ENCODE measurements at regions not wholly inside any gene's neighbourhood (a gene's known extent, or its start where the extent isn't known, plus 50 kb on each side); places are given as distances from the start of the nearest gene placed in this dataset.

DNA sequence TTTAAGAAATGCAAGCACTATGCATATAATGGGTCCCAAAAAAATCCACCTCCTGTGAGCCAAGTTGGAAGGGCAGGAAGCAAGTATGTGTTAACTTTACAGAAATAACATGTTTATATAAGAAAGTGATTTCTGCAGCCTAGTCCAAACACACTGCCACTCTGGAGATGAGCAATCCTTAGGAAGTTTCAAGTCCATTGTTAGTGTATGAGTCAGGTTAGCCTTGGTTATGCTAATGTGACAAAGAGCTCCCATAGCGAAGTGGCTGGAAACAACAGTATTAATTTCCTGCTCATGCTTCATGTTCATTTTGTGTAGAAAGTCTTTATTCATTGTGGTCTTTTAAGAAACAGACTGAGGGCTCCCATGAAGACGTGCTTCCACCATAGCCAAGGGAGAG, 121.4 kb downstream of the TBXT start:
- no peak for DNase-seq

DNA sequence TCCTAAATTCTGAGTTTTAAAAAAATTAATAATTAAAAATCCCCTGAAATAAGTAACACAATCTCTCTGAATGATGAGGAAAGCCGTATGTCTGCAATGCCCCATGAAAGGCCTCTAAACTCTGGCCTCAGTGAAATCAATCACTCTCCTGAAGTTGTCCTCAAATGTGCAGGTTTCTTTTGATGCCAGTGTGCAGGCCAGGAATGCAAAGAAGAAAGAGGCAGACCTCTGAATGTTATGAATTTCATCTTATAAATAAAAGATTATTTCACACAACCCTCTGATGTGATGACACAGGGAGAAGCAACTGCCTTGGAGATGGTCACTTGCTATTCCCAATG, 121.8 kb downstream of the TBXT start:
- no peak for DNase-seq

DNA sequence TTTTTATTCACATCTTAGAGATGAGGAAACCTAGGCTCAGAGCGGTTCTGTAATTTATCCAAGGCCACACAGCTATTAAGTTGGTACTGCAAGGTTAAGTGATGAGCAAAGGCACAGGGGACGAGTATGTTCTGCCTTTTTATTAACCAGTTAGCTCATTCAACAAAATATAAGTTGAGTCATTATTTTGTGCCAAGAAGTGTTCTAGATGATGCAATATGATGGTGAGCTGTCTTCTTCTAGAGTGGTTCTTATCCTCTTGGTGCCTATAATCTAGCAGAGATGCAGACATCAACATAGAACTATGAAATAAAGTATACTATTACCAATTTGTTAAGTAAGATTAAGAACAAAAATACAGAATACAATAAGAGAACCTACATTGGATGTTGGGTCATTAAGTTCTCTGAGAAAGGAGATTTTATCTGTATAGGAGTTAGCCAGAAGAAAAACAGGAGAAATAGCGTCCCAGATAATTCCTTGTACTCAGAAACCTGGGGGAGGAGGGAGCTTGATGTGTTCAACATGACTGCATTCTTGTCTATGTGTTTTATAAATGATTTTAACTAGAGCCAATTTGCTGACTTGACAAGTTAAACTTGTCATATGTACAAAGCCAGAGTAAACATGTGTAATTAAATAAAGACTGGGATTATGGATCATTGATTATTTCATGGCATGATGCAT, 122.3 kb downstream of the TBXT start:
- DNase-seq = no peak

DNA sequence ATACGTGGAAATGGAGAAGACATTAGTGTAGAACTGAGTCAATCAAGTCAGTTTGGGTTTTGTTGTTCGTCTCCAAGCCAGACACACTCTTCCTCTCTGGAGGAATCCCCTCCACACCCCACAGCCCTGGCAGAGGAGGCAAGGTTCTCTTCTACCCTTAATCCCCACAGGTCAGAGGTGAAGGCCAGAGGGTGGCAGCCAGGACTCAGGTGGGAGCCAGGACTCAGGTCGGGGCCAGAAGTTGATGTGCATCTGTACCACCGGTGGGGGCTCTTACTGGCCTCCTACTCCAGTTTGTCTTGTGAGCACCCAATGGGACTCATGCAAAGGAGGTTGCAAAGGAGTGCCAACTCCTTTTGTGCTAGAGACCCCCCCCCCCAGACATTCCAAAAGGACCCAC, 126.4 kb downstream of the TBXT start:
- no peak for DNase-seq

DNA sequence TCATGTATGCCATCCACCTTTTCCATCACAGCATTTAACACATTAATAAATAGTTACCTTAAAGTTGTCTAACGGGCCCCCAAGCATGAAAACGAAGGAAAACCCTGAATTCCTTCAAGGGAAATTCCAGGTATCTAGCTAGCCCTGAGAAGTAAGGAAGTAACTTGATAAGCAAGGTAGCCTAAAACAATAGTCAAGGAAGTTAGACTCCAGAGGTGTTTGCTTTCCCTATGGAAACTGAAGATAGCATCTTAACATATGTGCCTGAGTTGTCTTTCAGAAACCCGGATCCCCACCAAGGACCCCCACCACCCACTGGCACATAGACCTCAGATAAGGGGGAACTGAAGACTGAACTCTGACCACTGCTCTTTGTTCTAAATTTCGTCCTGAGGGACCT, 127.4 kb downstream of the TBXT start:
- DNase-seq = no peak

DNA sequence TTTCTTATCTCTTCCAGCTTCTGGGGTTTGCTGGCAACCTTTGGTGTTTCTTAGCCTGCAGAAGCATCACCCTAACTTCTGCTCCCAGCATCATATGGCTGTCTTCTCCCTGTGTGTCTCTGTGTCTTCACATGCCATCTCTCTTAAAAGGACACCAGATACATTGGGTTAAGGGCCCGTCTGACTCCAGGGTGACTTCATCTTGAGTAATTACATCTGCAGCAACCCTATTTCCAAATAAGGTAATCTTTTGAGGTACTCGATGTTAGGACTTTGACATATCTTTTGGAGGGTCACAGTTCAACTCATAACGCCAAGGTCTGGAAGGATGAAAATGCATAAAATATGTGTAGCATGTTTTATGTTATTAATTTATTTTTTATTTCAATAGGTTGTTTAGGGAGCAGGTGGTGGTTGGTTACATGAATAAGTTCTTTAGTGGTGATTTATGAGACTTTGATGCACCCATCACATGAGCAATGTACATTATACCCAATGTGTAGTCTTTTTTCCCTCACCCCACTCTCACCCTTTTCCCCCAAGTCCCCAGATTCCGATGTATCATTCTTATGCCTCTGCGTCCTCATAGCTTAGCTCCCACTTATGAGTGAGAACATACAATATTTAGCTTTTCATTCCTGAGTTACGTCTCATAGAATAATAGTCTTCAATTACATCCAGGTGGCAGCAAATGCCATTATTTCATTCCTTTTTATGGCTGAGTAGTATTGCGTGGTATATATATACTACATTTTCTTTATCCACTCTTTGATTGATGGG, 131.1 kb downstream of the TBXT start:
- no peak for DNase-seq

DNA sequence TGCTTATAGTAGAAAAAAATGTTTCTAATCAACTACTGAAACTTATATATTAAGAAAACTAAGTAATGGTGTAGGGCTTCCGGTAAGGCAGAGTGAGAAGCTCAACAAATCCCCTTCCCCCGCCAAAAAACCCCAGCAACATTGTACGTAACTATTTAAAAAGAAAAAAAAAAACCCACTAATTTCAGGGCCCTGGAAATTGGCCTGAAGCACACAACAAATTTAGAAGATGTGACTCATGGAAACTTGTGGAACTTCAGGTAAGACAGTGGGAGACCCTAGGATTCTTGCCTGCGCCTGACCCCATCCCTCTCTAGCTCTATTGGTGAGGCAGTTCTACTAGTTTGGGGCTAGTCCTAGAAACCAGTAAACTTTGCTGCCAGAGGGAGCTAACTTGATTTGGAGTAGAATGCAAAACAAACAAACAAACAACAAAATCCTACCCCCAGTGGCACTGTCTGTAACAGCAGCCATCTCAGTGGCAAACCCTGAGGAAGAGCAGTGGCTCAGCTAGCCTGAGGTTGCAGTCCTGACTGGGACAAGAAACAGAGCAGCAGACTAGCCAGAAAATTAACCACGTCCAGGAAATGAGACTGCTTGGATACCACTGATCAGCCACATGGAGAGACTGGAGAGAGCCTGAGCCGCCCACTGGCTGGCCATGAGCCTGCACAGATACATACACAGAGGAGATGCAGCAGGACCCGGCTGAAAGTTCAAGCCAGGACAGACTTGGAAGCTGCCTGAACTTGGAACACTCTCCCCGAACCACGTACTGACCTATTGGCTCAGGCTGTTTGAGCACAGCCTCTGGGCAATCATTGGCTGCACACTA, 135.1 kb downstream of the TBXT start:
- DNase-seq = peak; percentile 10

DNA sequence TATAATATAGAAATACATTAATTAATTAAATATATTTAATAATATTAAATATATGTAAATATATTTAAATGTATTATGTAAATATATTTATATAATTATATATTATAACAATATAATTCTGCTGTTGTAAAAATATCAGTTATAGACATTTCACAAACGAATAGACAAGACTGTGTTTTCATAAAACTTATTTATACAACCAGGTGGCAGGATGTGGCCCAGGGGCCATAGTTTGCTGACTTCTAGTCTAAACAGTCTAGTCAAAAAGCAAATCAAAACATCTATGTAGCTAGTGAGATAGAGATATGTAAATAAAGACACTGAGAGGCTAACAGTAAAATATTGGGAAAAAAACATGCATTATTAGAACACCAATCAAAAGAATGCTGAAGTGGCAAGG, 136.4 kb downstream of the TBXT start:
- no peak for DNase-seq

DNA sequence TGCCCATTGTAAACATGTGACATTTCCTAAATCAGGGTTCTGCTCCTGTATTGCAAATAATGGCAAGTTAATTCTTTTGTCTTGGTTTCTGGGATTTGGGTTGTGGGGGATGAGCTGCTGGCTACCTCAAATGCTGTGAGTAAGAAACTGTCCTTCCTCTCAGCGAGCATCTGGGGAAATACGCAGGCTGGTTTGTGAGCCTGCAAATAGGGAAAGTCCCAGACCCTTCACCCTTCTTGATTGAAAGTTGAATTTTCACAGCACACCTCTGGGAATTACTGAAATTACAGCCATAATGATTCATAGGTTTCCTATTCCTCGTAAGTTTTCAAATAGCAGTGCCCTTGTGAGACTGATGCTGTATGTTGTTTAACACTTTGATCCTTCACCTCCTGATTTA, 138.1 kb downstream of the TBXT start:
- DNase-seq = no peak

DNA sequence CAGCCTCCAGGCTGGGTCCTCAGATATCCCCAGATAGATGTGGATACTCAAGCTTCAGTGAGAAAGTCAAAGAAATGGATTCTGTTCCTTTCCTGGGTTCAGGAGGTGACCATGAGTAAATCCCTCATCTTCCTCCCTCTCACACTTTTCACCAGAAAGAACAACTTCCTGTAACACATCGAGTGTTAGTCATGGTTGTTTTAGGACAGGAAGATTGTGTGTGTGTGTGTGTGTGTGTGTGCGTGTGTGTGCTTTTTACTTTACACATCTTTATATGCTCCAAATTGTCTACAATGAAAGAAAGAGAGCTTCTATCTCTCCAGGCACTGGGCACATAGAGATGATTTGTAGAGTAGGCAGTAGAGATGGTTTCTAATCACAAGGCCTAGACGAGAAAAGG, 139.9 kb downstream of the TBXT start:
- DNase-seq = no peak

DNA sequence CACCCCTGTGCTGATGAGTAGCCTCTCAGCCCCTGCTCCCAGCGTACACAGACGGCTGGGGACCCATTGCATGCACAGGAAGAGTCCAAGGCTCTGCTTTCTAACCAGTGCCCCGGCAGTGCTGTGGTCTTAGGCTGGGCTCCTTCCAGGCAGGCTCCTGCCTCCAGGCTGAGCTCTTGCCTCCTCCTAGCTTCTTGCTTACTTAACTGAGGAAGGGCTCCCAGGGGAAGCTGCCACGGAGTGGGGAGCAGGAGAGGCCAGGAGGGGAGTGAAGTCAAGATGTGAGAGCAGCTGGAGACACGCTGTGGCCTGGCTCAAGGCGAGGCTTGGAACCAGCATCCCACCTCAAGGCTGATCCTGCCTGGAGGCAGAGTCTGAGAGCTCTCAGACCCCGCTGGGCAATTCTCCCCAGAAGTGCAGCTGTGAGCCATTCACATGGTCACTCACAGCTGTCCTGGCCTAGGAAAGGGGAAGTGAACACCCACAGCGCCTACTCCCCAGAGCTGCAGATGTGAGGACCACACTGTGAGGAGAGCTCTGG, 141.0 kb downstream of the TBXT start:
- peak; percentile 21 for DNase-seq

DNA sequence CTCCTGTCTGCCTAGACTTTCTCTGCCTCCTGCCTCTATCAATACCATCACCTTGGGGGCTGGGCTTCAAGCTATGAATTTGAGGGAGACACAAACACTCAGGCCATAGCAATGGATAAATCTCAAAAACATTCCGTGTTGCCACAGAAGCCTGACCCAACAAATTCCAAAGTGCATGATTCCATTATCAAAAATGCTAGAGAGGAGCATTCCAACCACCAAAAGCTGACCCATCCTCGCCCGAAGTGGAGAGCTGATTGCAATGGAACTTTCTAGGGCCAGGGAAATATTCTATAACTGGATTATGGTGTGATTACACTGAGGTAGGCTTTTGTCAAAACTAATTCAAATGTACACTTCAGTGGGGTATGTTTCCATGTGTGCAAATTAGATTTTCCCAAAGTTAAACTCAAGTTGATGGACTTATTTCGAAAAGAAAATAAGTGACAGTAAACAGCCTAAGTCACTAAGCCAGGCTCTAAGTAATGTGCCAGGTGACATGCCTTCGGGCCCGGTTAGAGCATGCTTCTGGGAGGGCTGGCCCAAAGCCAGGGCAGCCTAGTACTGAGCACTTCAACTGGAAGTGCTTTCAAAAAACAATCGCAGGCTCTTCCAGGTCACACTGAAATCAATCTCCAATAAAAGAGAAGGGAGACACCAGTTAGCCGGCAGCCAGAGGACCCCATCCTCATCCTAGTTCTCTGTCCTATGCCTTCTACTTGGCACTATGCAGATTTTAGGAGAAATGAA, 142.3 kb downstream of the TBXT start:
- no peak for DNase-seq

DNA sequence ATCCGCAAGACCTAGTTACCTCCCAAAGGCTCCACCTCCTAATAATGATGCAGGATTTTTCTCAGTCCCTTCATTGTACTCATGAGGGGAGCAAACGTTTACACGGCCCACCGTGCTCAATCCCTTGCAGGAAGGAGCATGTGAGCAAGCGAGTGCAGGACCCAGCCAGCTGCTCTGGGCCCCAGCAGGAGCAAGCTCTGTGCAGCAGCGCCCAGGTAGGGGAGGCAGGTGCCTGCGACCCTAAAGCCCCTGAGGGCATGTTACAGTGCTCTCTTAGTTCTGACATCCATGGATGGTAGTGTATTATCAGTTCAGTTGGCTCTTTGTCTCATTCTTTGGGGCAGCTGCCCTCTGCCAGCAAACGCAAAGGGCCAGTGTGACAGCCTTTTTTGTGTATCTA, 143.4 kb downstream of the TBXT start:
- DNase-seq = no peak

DNA sequence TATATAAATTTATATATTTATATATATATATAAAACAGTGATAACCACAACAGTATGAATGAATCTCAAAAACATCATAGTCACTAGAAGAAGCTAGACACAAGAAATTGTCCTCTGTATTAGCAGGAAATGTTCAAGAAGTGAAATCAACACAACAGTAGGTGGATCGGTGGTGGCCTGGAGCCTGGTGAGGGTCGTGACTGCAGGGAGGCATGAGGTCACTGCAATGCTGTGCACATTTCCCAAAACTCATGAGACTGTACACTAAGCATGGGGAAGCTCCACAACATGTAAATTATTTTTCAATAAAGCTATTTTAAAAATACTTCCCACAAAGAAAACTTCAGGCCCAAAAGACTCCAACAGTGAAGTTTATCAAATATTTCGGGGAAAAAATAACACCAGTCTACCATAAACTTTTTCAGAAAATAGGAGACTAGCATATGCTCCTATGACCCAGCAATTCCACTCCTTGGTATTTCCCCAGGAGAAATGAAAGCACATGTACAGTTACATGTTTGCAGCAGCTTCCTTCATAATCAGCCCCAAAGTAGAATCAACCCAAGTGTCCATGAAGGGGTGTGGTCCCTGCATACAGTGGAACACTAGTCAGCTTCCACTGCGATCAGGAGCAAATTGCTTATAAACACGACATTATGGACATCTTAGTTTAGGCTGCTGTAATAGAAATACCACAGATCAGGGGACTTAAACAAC, 144.2 kb downstream of the TBXT start:
- DNase-seq = no peak

DNA sequence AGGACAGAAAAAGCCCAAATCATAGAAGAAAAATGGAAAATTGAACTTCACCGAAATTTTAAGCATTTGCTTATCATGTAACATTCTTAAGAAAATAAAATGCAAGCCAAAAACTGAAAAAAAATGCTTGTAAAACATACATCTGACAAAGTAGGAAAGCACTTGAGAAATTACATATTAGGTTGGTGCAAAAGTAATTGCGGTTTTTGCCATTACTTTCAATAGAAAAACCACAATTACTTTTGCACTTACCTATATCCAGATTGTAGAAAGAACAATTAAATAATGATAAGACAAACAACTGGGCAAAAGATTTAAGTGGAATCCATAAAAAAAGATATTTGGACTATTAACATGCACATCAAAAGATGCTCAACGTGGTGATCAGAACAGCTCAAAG, 146.2 kb downstream of the TBXT start:
- no peak for DNase-seq

DNA sequence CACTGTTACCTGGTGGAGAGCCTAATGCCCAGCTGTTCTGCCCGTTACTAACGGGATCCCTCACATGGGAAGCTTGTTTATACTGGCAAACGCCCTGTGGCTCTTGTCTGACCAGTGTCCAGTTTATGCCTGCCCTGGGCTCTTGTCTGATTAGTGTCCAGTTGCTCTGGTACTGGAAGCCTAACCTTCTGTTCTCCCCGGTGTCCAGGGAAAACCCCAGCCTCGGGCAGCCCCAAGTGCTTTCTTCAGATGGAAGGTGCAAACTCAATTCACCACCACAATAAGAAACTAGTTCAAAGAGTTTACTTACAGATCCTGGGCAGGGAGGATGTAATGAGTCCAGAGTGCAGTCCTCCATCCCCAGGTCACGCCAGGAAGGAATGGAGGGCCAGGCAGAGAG, 148.4 kb downstream of the TBXT start:
- DNase-seq = no peak

DNA sequence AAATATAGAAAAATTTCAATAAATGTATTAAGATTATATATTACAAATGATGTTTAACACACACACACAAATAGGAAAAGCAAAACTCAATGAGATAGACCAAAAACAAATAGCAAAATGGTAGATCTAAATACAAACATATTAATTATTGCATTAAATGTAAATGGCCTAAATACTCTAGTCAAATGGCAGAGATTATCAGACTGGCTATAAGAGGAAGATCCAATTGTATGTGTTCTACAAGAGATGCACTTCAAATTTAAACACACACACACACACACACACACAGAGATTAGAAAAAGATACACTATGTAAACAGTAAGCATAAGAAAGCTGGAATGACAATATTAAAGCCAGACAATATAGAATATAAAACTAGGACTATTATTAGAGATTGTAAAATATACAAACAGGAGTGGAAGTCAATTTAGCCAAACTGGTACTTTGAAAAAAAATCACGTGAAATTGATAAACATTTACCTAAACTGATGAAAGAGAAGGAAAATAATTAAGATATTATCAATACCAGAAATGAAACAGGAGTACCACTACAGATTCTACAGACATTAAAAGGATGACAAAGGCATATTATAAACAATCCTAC, 150.5 kb downstream of the TBXT start:
- DNase-seq = no peak

DNA sequence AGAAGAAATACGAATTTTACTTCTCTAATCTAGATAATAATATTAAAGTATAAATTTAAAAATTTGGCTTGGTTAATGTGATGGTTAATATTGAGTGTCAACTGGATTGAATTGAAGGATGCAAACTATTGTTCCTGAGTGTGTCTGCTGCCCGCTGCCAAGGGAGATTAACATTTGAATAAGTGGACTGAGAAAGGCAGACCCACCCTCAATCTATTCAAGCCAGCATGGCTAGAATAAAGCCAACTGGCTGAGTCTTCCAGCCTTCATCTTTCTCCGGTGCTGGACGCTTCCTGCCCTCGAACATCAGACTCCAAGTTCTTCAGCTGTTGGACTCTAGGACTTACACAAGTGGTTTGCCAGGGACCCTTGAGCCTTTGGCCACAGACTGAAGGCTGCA, 152.7 kb downstream of the TBXT start:
- DNase-seq = no peak

DNA sequence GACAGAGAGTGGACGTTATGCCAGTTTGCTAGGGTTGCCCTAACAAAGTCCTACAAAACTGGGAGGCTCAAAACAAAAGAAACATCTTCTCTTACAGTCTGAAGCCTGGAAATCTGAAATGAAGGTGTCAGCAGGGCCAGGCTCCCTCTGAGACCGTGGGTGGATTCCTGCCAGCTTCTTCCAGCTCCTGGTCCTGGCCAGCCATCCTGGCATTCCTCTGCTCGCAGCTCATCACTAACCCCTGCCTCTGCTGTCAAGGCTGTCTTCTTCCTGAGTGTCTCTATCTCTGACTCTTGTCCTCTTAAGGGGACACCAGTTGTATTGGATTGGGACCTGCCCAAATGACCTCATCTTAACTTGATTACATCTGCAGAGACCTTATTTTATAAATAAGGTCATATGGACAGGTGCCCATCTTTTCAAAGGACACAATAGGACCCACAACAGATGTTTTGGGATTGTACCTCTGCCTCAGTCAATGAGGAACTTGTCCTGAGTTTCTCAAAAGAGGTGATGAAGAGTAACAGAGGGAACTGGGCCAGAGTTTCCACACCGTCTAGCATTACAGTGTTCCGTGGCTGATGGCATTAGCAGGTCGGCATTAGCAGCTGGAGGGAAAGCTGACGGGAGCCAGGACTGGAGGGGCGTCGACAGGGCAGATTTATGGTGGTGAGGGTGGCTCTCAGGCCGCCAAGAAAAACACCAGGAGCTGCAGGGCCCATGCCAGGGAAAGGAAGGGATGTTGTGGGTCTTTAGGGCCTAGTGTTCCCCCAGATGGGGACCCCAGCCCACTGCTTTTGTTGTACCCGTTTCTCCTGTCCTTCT, 157.3 kb downstream of the TBXT start:
- DNase-seq = no peak

DNA sequence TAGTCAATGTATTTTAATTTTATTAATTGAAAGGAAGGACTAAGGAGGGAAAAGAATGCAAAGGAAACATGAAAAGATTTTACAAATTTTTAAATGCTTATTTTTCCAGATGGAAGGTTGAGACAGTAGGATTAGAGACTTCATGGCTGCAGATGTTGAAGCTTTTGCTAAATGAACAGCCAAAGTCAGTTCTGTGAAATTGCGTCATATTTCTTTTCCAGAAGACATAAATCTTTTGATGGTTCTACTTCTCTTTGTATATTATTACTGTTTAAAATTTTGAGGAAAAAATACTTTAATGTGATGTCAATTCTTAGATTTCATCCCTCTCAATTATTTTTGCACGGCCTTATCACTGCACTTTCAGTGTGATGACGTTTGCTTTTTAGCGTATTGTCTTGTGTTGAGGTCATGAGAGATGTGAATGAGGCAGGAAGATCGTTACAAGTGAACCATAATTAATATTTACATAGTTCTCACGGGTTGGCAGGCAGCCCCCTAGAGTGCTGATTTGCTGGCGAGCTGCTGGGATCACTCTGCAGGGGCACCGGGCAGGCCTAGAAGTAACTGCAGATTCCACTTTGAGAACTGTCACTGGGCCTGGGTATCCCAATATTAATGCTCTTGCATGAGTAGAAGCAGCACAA, 158.1 kb downstream of the TBXT start:
- DNase-seq = no peak
